Islet of Langerhans (tissue), 1 donor: ENCODE measurements at regions not wholly inside any gene's neighbourhood (a gene's known extent, or its start where the extent isn't known, plus 50 kb on each side); places are given as distances from the start of the nearest gene placed in this dataset.

Experiments
- FAIRE-seq: peaks from one replicate; lab custom pipeline; 2011; peaks lifted over from hg19 to GRCh38; lab: Jason Lieb, UNC

GRCh38 chr3:41111011-41111410 is 88.3 kb upstream of the CTNNB1 start:
- no peak for FAIRE-seq

GRCh38 chr3:41112466-41112865 is 86.8 kb upstream of the CTNNB1 start:
- no peak for FAIRE-seq

GRCh38 chr3:41115069-41115468 is 84.2 kb upstream of the CTNNB1 start:
- no peak for FAIRE-seq

GRCh38 chr3:41116851-41117250 is 82.5 kb upstream of the CTNNB1 start:
- no peak for FAIRE-seq

- no peak for FAIRE-seq
These were observed 81.9 kb upstream of the CTNNB1 start for GRCh38 chr3:41117398-41117870.

- FAIRE-seq: no peak
These were observed 80.6 kb upstream of the CTNNB1 start for GRCh38 chr3:41118461-41119390.

GRCh38 chr3:41120460-41120859 is 78.8 kb upstream of the CTNNB1 start:
- FAIRE-seq: no peak

GRCh38 chr3:41125258-41125657 is 74.0 kb upstream of the CTNNB1 start:
- no peak for FAIRE-seq

GRCh38 chr3:41126472-41126871 is 72.8 kb upstream of the CTNNB1 start:
- FAIRE-seq: no peak

- FAIRE-seq: no peak
These were observed 72.3 kb upstream of the CTNNB1 start for GRCh38 chr3:41126961-41127360.

- no peak for FAIRE-seq
These were observed 71.9 kb upstream of the CTNNB1 start for GRCh38 chr3:41127414-41127813.

GRCh38 chr3:41129731-41130130 is 69.6 kb upstream of the CTNNB1 start:
- no peak for FAIRE-seq

GRCh38 chr3:41131224-41131623 is 68.1 kb upstream of the CTNNB1 start:
- no peak for FAIRE-seq

- FAIRE-seq: no peak
These were observed 61.6 kb upstream of the CTNNB1 start for GRCh38 chr3:41137686-41138111.

GRCh38 chr3:41138146-41138545 is 61.2 kb upstream of the CTNNB1 start:
- FAIRE-seq: no peak

GRCh38 chr3:41138601-41139000 is 60.7 kb upstream of the CTNNB1 start:
- FAIRE-seq: no peak

GRCh38 chr3:41140242-41140641 is 59.1 kb upstream of the CTNNB1 start:
- no peak for FAIRE-seq

- no peak for FAIRE-seq
These were observed 57.7 kb upstream of the CTNNB1 start for GRCh38 chr3:41141433-41142167.

- FAIRE-seq: no peak
These were observed 55.8 kb upstream of the CTNNB1 start for GRCh38 chr3:41143421-41144031.

- no peak for FAIRE-seq
These were observed 54.7 kb upstream of the CTNNB1 start for GRCh38 chr3:41144631-41145030.

GRCh38 chr3:41148478-41148877 is 50.8 kb upstream of the CTNNB1 start:
- FAIRE-seq: no peak

GRCh38 chr3:41148901-41149300 is 50.4 kb upstream of the CTNNB1 start:
- no peak for FAIRE-seq
